ENCODE measurements at regions not wholly inside any gene's neighbourhood (a gene's known extent, or its start where the extent isn't known, plus 50 kb on each side); places are given as distances from the start of the nearest gene placed in this dataset.
"Not testable (repeated sequence)": the region's sequence is repeated elsewhere in the genome, so short reads cannot be mapped to it uniquely, and the experiment has no call there.

GRCh38 chr9:101878734-101879133 lies 140.3 kb upstream of the GRIN3A start:
- Mint-ChIP-seq H3K27ac (no peak overlapping the region), H3K36me3 (ENCODE audit: low read depth) (no peaks in the 10 kb centered on the region), H3K27me3 (no peaks in the 10 kb centered on the region), H3K9me3 (no peaks in the 10 kb centered on the region), H3K4me3 (no peak overlapping the region), H3K4me1 (ENCODE audit: low read depth) (no peaks in the 10 kb centered on the region)
- DNase-seq: no peak

- DNase-seq: no peak
- Mint-ChIP-seq H3K36me3 (ENCODE audit: low read depth) (no peaks in the 10 kb centered on the region), H3K4me1 (ENCODE audit: low read depth) (no peaks in the 10 kb centered on the region), H3K9me3 (no peaks in the 10 kb centered on the region), H3K27ac (no peak overlapping the region), H3K4me3 (no peak overlapping the region), H3K27me3 (no peaks in the 10 kb centered on the region)
Observed at GRCh38 chr9:101877439-101877838, 139.0 kb upstream of the GRIN3A start.

GRCh38 chr9:101861472-101861871 lies 123.0 kb upstream of the GRIN3A start:
- H3K27me3 Mint-ChIP-seq: no peaks in the 10 kb centered on the region
- no peak for DNase-seq
- H3K4me1 Mint-ChIP-seq (ENCODE audit: low read depth): no peaks in the 10 kb centered on the region
- no peak overlapping the region for H3K4me3 Mint-ChIP-seq
- no peaks in the 10 kb centered on the region for H3K36me3 Mint-ChIP-seq (ENCODE audit: low read depth)
- H3K9me3 Mint-ChIP-seq: no peaks in the 10 kb centered on the region
- H3K27ac Mint-ChIP-seq: no peak overlapping the region

- no peaks in the 10 kb centered on the region for H3K4me1 Mint-ChIP-seq (ENCODE audit: low read depth)
- no peaks in the 10 kb centered on the region for H3K27me3 Mint-ChIP-seq
- H3K36me3 Mint-ChIP-seq (ENCODE audit: low read depth): no peaks in the 10 kb centered on the region
- H3K27ac Mint-ChIP-seq: no peak overlapping the region
- no peak overlapping the region for H3K4me3 Mint-ChIP-seq
- DNase-seq: no peak
- H3K9me3 Mint-ChIP-seq: no peaks in the 10 kb centered on the region
Observed at GRCh38 chr9:101860920-101861319, 122.5 kb upstream of the GRIN3A start.

GRCh38 chr9:101859620-101860019 lies 121.2 kb upstream of the GRIN3A start:
- Mint-ChIP-seq H3K9me3 (no peaks in the 10 kb centered on the region), H3K4me1 (ENCODE audit: low read depth) (no peaks in the 10 kb centered on the region), H3K36me3 (ENCODE audit: low read depth) (no peaks in the 10 kb centered on the region), H3K27me3 (no peaks in the 10 kb centered on the region), H3K27ac (no peak overlapping the region), H3K4me3 (no peak overlapping the region)
- DNase-seq: no peak

- Mint-ChIP-seq H3K27me3 (no peaks in the 10 kb centered on the region), H3K4me1 (ENCODE audit: low read depth) (no peaks in the 10 kb centered on the region), H3K4me3 (no peak overlapping the region), H3K36me3 (ENCODE audit: low read depth) (no peaks in the 10 kb centered on the region), H3K27ac (no peak overlapping the region), H3K9me3 (no peaks in the 10 kb centered on the region)
- DNase-seq: no peak
Observed at GRCh38 chr9:101858026-101858425, 119.6 kb upstream of the GRIN3A start.

GRCh38 chr9:101849102-101849707 lies 110.8 kb upstream of the GRIN3A start:
- Mint-ChIP-seq H3K4me3 (no peak overlapping the region), H3K9me3 (no peaks in the 10 kb centered on the region)

GRCh38 chr9:101848485-101848919 lies 110.1 kb upstream of the GRIN3A start:
- Mint-ChIP-seq H3K4me3 (no peak overlapping the region), H3K27ac (no peak overlapping the region), H3K27me3 (no peaks in the 10 kb centered on the region), H3K36me3 (ENCODE audit: low read depth) (no peaks in the 10 kb centered on the region), H3K9me3 (no peaks in the 10 kb centered on the region), H3K4me1 (ENCODE audit: low read depth) (no peaks in the 10 kb centered on the region)
- no peak for DNase-seq

More at GRCh38 chr9:101849102-101849707, 110.8 kb upstream of the GRIN3A start:
- H3K4me1 Mint-ChIP-seq (ENCODE audit: low read depth): no peaks in the 10 kb centered on the region
- H3K36me3 Mint-ChIP-seq (ENCODE audit: low read depth): no peaks in the 10 kb centered on the region
- H3K27me3 Mint-ChIP-seq: no peaks in the 10 kb centered on the region
- H3K27ac Mint-ChIP-seq: no peak overlapping the region
- no peak for DNase-seq

GRCh38 chr9:101846161-101846560 lies 107.7 kb upstream of the GRIN3A start:
- DNase-seq: no peak
- no peak overlapping the region for H3K27ac Mint-ChIP-seq
- no peaks in the 10 kb centered on the region for H3K4me1 Mint-ChIP-seq (ENCODE audit: low read depth)
- H3K4me3 Mint-ChIP-seq: no peak overlapping the region
- H3K9me3 Mint-ChIP-seq: no peaks in the 10 kb centered on the region
- no peaks in the 10 kb centered on the region for H3K27me3 Mint-ChIP-seq
- no peaks in the 10 kb centered on the region for H3K36me3 Mint-ChIP-seq (ENCODE audit: low read depth)

- no peak overlapping the region for H3K27ac Mint-ChIP-seq
- no peaks in the 10 kb centered on the region for H3K9me3 Mint-ChIP-seq
- H3K4me3 Mint-ChIP-seq: no peak overlapping the region
- no peak for DNase-seq
- no peaks in the 10 kb centered on the region for H3K36me3 Mint-ChIP-seq (ENCODE audit: low read depth)
- H3K27me3 Mint-ChIP-seq: no peaks in the 10 kb centered on the region
- no peaks in the 10 kb centered on the region for H3K4me1 Mint-ChIP-seq (ENCODE audit: low read depth)
Observed at GRCh38 chr9:101840694-101841188, 102.3 kb upstream of the GRIN3A start.

GRCh38 chr9:101838988-101839387 lies 100.5 kb upstream of the GRIN3A start:
- not testable (repeated sequence) for H3K27me3 Mint-ChIP-seq; H3K9me3 Mint-ChIP-seq; H3K27ac Mint-ChIP-seq; DNase-seq; H3K36me3 Mint-ChIP-seq (ENCODE audit: low read depth); H3K4me3 Mint-ChIP-seq; H3K4me1 Mint-ChIP-seq (ENCODE audit: low read depth)

GRCh38 chr9:101836021-101836420 lies 97.6 kb upstream of the GRIN3A start:
- Mint-ChIP-seq H3K4me3 (no peak overlapping the region), H3K27me3 (no peaks in the 10 kb centered on the region), H3K27ac (no peak overlapping the region), H3K9me3 (no peaks in the 10 kb centered on the region), H3K4me1 (ENCODE audit: low read depth) (no peaks in the 10 kb centered on the region), H3K36me3 (ENCODE audit: low read depth) (no peaks in the 10 kb centered on the region)
- DNase-seq: no peak

GRCh38 chr9:101832486-101832885 lies 94.0 kb upstream of the GRIN3A start:
- no peak for DNase-seq
- Mint-ChIP-seq H3K4me1 (ENCODE audit: low read depth) (no peaks in the 10 kb centered on the region), H3K27me3 (no peaks in the 10 kb centered on the region), H3K27ac (no peak overlapping the region), H3K4me3 (no peak overlapping the region), H3K36me3 (ENCODE audit: low read depth) (no peaks in the 10 kb centered on the region), H3K9me3 (no peaks in the 10 kb centered on the region)

- not testable (repeated sequence) for DNase-seq; H3K4me1 Mint-ChIP-seq (ENCODE audit: low read depth); H3K27ac Mint-ChIP-seq; H3K27me3 Mint-ChIP-seq; H3K4me3 Mint-ChIP-seq; H3K36me3 Mint-ChIP-seq (ENCODE audit: low read depth)
- H3K9me3 Mint-ChIP-seq: peaks cover 16% of the 10 kb centered on the region
Observed at GRCh38 chr9:101821450-101821849, 83.0 kb upstream of the GRIN3A start.

GRCh38 chr9:101820983-101821382 lies 82.5 kb upstream of the GRIN3A start:
- not testable (repeated sequence) for DNase-seq; H3K36me3 Mint-ChIP-seq (ENCODE audit: low read depth); H3K27ac Mint-ChIP-seq; H3K27me3 Mint-ChIP-seq; H3K4me3 Mint-ChIP-seq; H3K4me1 Mint-ChIP-seq (ENCODE audit: low read depth)
- H3K9me3 Mint-ChIP-seq: peaks cover 16% of the 10 kb centered on the region

- no peak for DNase-seq
- H3K36me3 Mint-ChIP-seq (ENCODE audit: low read depth): no peaks in the 10 kb centered on the region
- peaks cover 3% of the 10 kb centered on the region for H3K9me3 Mint-ChIP-seq
- no peak overlapping the region for H3K4me3 Mint-ChIP-seq
- no peak overlapping the region for H3K27ac Mint-ChIP-seq
- H3K4me1 Mint-ChIP-seq (ENCODE audit: low read depth): no peaks in the 10 kb centered on the region
- H3K27me3 Mint-ChIP-seq: no peaks in the 10 kb centered on the region
Observed at GRCh38 chr9:101814064-101814463, 75.6 kb upstream of the GRIN3A start.

Measured in activated T-cell treated with anti-CD3 and anti-CD28 coated beads, Interleukin-2, amount 50 U/mL, for 24 hours (primary cell).